Gastroesophageal sphincter (tissue), 4 donors: ENCODE measurements at regions not wholly inside any gene's neighbourhood (a gene's known extent, or its start where the extent isn't known, plus 50 kb on each side); places are given as distances from the start of the nearest gene placed in this dataset.

Experiments
- ATAC-seq: fragments of 150-250 bp; one replicate; pipeline ENCODE4 v1.9.1; 2016; ENCODE audit warnings: mild to moderate bottlenecking, moderate library complexity
- H3K27ac ChIP-seq, 4 donors: fragments of 200-600 bp; sonication (generic) in 3 of 4; 1 replicate in 3 of 4; 2 replicates in 1 of 4; pipeline ENCODE4 v1.5.1; 2016 to 2019
- H3K27me3 ChIP-seq: fragments of 200-600 bp; sonication (generic); one replicate; pipeline ENCODE4 v1.5.1; 2019
- H3K36me3 ChIP-seq, 2 donors: fragments of 200-600 bp; sonication (generic); one replicate each; pipeline ENCODE4 v1.5.1; 2019; ENCODE audit warnings: control low read depth in 1 of 2
- H3K4me1 ChIP-seq, 3 donors: fragments of 200-600 bp; sonication (generic); 1 replicate in 2 of 3; 2 replicates in 1 of 3; pipeline ENCODE4 v1.5.1; 2016 to 2019; ENCODE audit warnings: control low read depth in 2 of 3
- H3K4me3 ChIP-seq, 2 donors: fragments of 200-600 bp; sonication (generic); one replicate each; pipeline ENCODE4 v1.5.1; 2019; ENCODE audit warnings: mild to moderate bottlenecking in 1 of 2, moderate library complexity in 1 of 2
- H3K9me3 ChIP-seq, 3 donors: fragments of 200-600 bp; sonication (generic); one replicate each; pipeline ENCODE4 v1.5.1; 2017 to 2019; ENCODE audit warnings: control low read depth in 2 of 3
- CTCF ChIP-seq, 4 experiments: fragments of 200-600 bp in 2 of 4; fragments of 450-650 bp in 2 of 4; sonication (generic) in 1 of 4; IDR thresholded peaks; one replicate each; pipeline ENCODE4 v1.5.1; 2017 to 2019; ENCODE audit warnings: antibody characterized with exemption in 4 of 4, mild to moderate bottlenecking in 2 of 4, moderate library complexity in 2 of 4
- EP300 ChIP-seq: sonication (generic); formaldehyde crosslinking; IDR thresholded peaks from one replicate; pipeline ENCODE4 v1.6.1; 2017; ENCODE audit warnings: antibody characterized with exemption, mild to moderate bottlenecking
- POLR2A ChIP-seq, 2 donors: fragments of 450-650 bp; IDR thresholded peaks; one replicate each; pipeline ENCODE4 v1.6.1; 2017; ENCODE audit warnings: antibody characterized with exemption in 2 of 2, mild to moderate bottlenecking in 2 of 2, moderate library complexity in 1 of 2
- POLR2AphosphoS5 ChIP-seq: sonication (generic); formaldehyde crosslinking; IDR thresholded peaks from one replicate; pipeline ENCODE4 v1.6.1; 2017; ENCODE audit warnings: antibody characterized with exemption
- WGBS, 2 donors: methylation state at CpG; one replicate each; pipeline ENCODE4 v1.1.5; 2018; ENCODE audit warnings: low coverage in 1 of 2; 5-methylcytosine and 5-hydroxymethylcytosine counted together

- H3K9me3 ChIP-seq: no peaks in the 10 kb centered on the region
- H3K4me3 ChIP-seq: no peak overlapping the region
- 17 to 61% methylated on average over 1 to 2 of the region's 2 CpGs for WGBS, 2 donors
- H3K36me3 ChIP-seq: no peaks in the 10 kb centered on the region
- TF ChIP-seq POLR2AphosphoS5 (no peak), POLR2A (IDR thresholded peaks at IDR 0.05) (no peak), CTCF (IDR thresholded peaks at IDR 0.05) (no peak), EP300 (no peak)
- H3K27ac ChIP-seq: no peak overlapping the region
- H3K27me3 ChIP-seq: peaks cover 17% of the 10 kb centered on the region
- no peaks in the 10 kb centered on the region for H3K4me1 ChIP-seq
- ATAC-seq: no peak
Observed at GRCh38 chr15:79676621-79677020, 220.2 kb downstream of the MTHFS start.

- no peak for TF ChIP-seq POLR2A (IDR thresholded peaks at IDR 0.05)
- no peak for TF ChIP-seq CTCF (IDR thresholded peaks at IDR 0.05)
- no peak for TF ChIP-seq POLR2AphosphoS5
- TF ChIP-seq EP300: no peak
- no peak for ATAC-seq
Observed at GRCh38 chr15:79677241-79677640, 219.6 kb downstream of the MTHFS start.

GRCh38 chr15:79678032-79678701 lies 218.6 kb downstream of the MTHFS start:
- H3K27me3 ChIP-seq: peaks cover 17% of the 10 kb centered on the region
- WGBS, 2 donors: 63 to 82% methylated on average over 1 of the region's 1 CpG
- H3K27ac ChIP-seq: no peak overlapping the region
- no peak overlapping the region for H3K4me3 ChIP-seq
- no peaks in the 10 kb centered on the region for H3K36me3 ChIP-seq
- no peak for TF ChIP-seq POLR2AphosphoS5
- no peak for TF ChIP-seq EP300
- no peak for TF ChIP-seq CTCF (IDR thresholded peaks at IDR 0.05)
- TF ChIP-seq POLR2A (IDR thresholded peaks at IDR 0.05): no peak
- H3K9me3 ChIP-seq: no peaks in the 10 kb centered on the region
- peaks cover 0 to 9% (median 0%) of the 10 kb centered on the region in 3 donors for H3K4me1 ChIP-seq
- ATAC-seq: no peak

More at GRCh38 chr15:79677241-79677640, 219.6 kb downstream of the MTHFS start:
- H3K27me3 ChIP-seq: peaks cover 17% of the 10 kb centered on the region
- H3K9me3 ChIP-seq: no peaks in the 10 kb centered on the region
- no peak overlapping the region for H3K4me3 ChIP-seq
- no peaks in the 10 kb centered on the region for H3K36me3 ChIP-seq
- peaks cover 0 to 4% (median 0%) of the 10 kb centered on the region in 3 donors for H3K4me1 ChIP-seq
- WGBS, 2 donors: 39 to 40% methylated on average over 6 to 7 of the region's 7 CpGs
- H3K27ac ChIP-seq: no peak overlapping the region

- no peak overlapping the region for H3K27ac ChIP-seq
- H3K9me3 ChIP-seq: no peaks in the 10 kb centered on the region
- H3K4me1 ChIP-seq: peaks cover 0 to 9% (median 0%) of the 10 kb centered on the region in 3 donors
- TF ChIP-seq EP300: no peak
- no peak for TF ChIP-seq POLR2A (IDR thresholded peaks at IDR 0.05)
- TF ChIP-seq CTCF (IDR thresholded peaks at IDR 0.05): no peak
- TF ChIP-seq POLR2AphosphoS5: no peak
- no peak overlapping the region for H3K4me3 ChIP-seq
- WGBS, 2 donors: 43 to 57% methylated on average over 3 to 5 of the region's 5 CpGs
- no peaks in the 10 kb centered on the region for H3K36me3 ChIP-seq
- H3K27me3 ChIP-seq: peaks cover 9% of the 10 kb centered on the region
- no peak for ATAC-seq
Observed at GRCh38 chr15:79680720-79681119, 216.1 kb downstream of the MTHFS start.

GRCh38 chr15:79682285-79682684 lies 214.5 kb downstream of the MTHFS start:
- Histone ChIP-seq H3K4me1 (peaks cover 0 to 9% (median 0%) of the 10 kb centered on the region in 3 donors), H3K36me3 (no peaks in the 10 kb centered on the region), H3K9me3 (no peaks in the 10 kb centered on the region), H3K27me3 (peaks cover 9% of the 10 kb centered on the region), H3K4me3 (no peak overlapping the region), H3K27ac (no peak overlapping the region)
- ATAC-seq: peak; percentile 19
- no peak for TF ChIP-seq EP300
- no peak for TF ChIP-seq POLR2A (IDR thresholded peaks at IDR 0.05)
- no peak for TF ChIP-seq CTCF (IDR thresholded peaks at IDR 0.05)
- TF ChIP-seq POLR2AphosphoS5: no peak
- WGBS, 2 donors: 0 to 3% methylated on average over 2 to 3 of the region's 3 CpGs
